ENCODE measurements at regions not wholly inside any gene's neighbourhood (a gene's known extent, or its start where the extent isn't known, plus 50 kb on each side); places are given as distances from the start of the nearest gene placed in this dataset.

GRCh38 chr20:61178551-61179071 lies 73.5 kb upstream of the CDH4 start:
- Mint-ChIP-seq H3K36me3 (ENCODE audit: low read depth) (no peaks in the 10 kb centered on the region), H3K27me3 (ENCODE audit: low read depth) (peaks cover 11% of the 10 kb centered on the region), H3K4me1 (no peaks in the 10 kb centered on the region), H3K4me3 (no peak overlapping the region), H3K27ac (ENCODE audit: unreplicated experiment) (no peak overlapping the region), H3K9me3 (no peaks in the 10 kb centered on the region)
- DNase-seq (ENCODE audit: low read depth, low spot score), result no peak
- no peak for TF ChIP-seq CTCF (conservative IDR thresholded peaks at IDR 0.05)

GRCh38 chr20:61184194-61184593 lies 67.9 kb upstream of the CDH4 start:
- peaks cover 3% of the 10 kb centered on the region for H3K4me1 Mint-ChIP-seq
- H3K4me3 Mint-ChIP-seq, result no peak overlapping the region
- peaks cover 2% of the 10 kb centered on the region for H3K27me3 Mint-ChIP-seq (ENCODE audit: low read depth)
- no peak for DNase-seq (ENCODE audit: low read depth, low spot score)
- no peak overlapping the region for H3K27ac Mint-ChIP-seq (ENCODE audit: unreplicated experiment)
- TF ChIP-seq CTCF (conservative IDR thresholded peaks at IDR 0.05), result no peak
- no peaks in the 10 kb centered on the region for H3K36me3 Mint-ChIP-seq (ENCODE audit: low read depth)
- H3K9me3 Mint-ChIP-seq, result no peaks in the 10 kb centered on the region

GRCh38 chr20:61185181-61185580 lies 66.9 kb upstream of the CDH4 start:
- Mint-ChIP-seq H3K27me3 (ENCODE audit: low read depth) (no peaks in the 10 kb centered on the region), H3K27ac (ENCODE audit: unreplicated experiment) (no peak overlapping the region), H3K4me3 (no peak overlapping the region), H3K36me3 (ENCODE audit: low read depth) (no peaks in the 10 kb centered on the region), H3K4me1 (peaks cover 3% of the 10 kb centered on the region), H3K9me3 (no peaks in the 10 kb centered on the region)
- no peak for DNase-seq (ENCODE audit: low read depth, low spot score)
- TF ChIP-seq CTCF (conservative IDR thresholded peaks at IDR 0.05), result no peak

DNA sequence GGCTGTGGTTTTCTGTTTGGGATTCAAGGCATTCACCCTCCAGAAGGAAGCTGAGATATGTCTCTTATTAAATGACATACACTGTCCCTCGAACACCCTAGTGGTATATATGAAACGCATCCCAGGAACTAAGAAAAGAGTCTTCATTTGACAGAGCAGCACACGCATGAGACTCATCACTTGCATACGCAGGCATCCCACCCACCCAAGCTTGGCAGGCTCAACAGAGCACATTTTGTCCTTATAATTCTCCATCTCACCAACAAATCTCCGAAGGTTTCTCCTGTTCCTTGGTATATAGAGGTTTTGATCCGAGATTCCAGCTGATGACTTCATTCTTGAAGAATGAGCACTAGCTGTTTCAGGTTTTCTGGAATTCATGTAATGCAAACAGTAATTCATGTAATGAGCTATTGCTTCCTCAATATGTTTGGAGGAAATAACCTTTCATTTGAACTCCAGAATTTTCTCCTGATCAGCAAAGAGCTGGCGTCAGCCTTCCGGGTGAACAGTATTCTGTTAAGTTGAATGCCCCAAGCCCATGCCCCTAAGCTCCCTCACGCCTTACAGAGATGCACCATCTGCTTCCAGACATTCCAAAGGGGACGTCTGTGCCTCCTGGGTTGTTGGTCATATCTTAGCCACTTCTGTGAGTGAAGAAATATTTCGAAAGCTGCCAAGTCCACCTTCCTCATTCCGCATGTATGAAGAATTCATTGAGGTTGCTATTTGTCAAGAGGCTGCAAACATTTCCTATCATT lies 66.0 kb upstream of the CDH4 start:
- H3K36me3 Mint-ChIP-seq (ENCODE audit: low read depth), result no peaks in the 10 kb centered on the region
- H3K27ac Mint-ChIP-seq (ENCODE audit: unreplicated experiment), result no peak overlapping the region
- no peaks in the 10 kb centered on the region for H3K9me3 Mint-ChIP-seq
- no peak overlapping the region for H3K4me3 Mint-ChIP-seq
- no peak for TF ChIP-seq CTCF (conservative IDR thresholded peaks at IDR 0.05)
- H3K4me1 Mint-ChIP-seq, result peaks cover 7% of the 10 kb centered on the region
- DNase-seq (ENCODE audit: low read depth, low spot score), result no peak
- no peaks in the 10 kb centered on the region for H3K27me3 Mint-ChIP-seq (ENCODE audit: low read depth)

- H3K27me3 Mint-ChIP-seq (ENCODE audit: low read depth), result no peaks in the 10 kb centered on the region
- no peak overlapping the region for H3K27ac Mint-ChIP-seq (ENCODE audit: unreplicated experiment)
- no peak for DNase-seq (ENCODE audit: low read depth, low spot score)
- no peak for TF ChIP-seq CTCF (conservative IDR thresholded peaks at IDR 0.05)
- no peaks in the 10 kb centered on the region for H3K36me3 Mint-ChIP-seq (ENCODE audit: low read depth)
- H3K9me3 Mint-ChIP-seq, result no peaks in the 10 kb centered on the region
- no peak overlapping the region for H3K4me3 Mint-ChIP-seq
- H3K4me1 Mint-ChIP-seq, result peaks cover 7% of the 10 kb centered on the region
These were observed 65.1 kb upstream of the CDH4 start for GRCh38 chr20:61186771-61187472.

Measured in neural crest cell (in vitro differentiated cells).